ENCODE measurements at regions not wholly inside any gene's neighbourhood (a gene's known extent, or its start where the extent isn't known, plus 50 kb on each side); places are given as distances from the start of the nearest gene placed in this dataset.

GRCh38 chr6:146894624-146895023, 295.9 kb downstream of the ADGB start:
- Histone ChIP-seq H3K27me3 (replicated peaks in 1 of 4; ENCODE audit: control extremely low read depth in 1 of 4, control insufficient read depth in 3 of 4, insufficient read depth in 4 of 4, low read length in 3 of 4) (no peaks in the 10 kb centered on the region), H2AFZ (ENCODE audit: insufficient read depth, low read depth, low read length, poor library complexity, severe bottlenecking) (no peak overlapping the region), H3K9me3 (ENCODE audit: control extremely low read depth in 1 of 3, control insufficient read depth in 2 of 3, insufficient read depth in 1 of 3, low read length in 2 of 3) (no peaks in the 10 kb centered on the region), H3K36me3 (replicated peaks in 1 of 2; ENCODE audit: control extremely low read depth in 1 of 2, control insufficient read depth in 1 of 2, extremely low read depth in 1 of 2, insufficient read depth in 2 of 2, low read length in 1 of 2) (no peaks in the 10 kb centered on the region), H3K4me2 (replicated peaks; ENCODE audit: low read depth, low read length, poor library complexity, severe bottlenecking) (no peak overlapping the region), H4K20me1 (ENCODE audit: control insufficient read depth, insufficient read depth, low read length, poor library complexity, severe bottlenecking) (no peaks in the 10 kb centered on the region), H3K4me1 (ENCODE audit: control insufficient read depth in 2 of 2, insufficient read depth in 2 of 2, low read length in 2 of 2) (no peaks in the 10 kb centered on the region), H3K4me3 (ENCODE audit: control extremely low read depth in 1 of 5, extremely low read depth in 1 of 5, insufficient read depth in 1 of 5, low read depth in 2 of 5, low read length in 4 of 5) (no peak overlapping the region), H3K27ac (ENCODE audit: low read length in 2 of 2) (no peak overlapping the region), H3K9ac (ENCODE audit: low read length) (no peak overlapping the region), H3K79me2 (ENCODE audit: control insufficient read depth, insufficient read depth, low read length) (no peaks in the 10 kb centered on the region)
- TF ChIP-seq EZH2 (IDR thresholded peaks at IDR 0.05; ENCODE audit: borderline replicate concordance, insufficient read depth, low read depth, low read length, poor library complexity, severe bottlenecking) = no peak
- no peak for TF ChIP-seq CTCF (IDR thresholded peaks at IDR 0.05)
- ATAC-seq (ENCODE audit: low read depth) (no peak), DNase-seq (no peak)
- H3K9me3 Mint-ChIP-seq (ENCODE audit: insufficient read depth) = no peaks in the 10 kb centered on the region
- CTCF ChIA-PET = no interaction called here
- POLR2A ChIA-PET = no interaction called here
- H3K4me1 Mint-ChIP-seq = peaks cover 4% of the 10 kb centered on the region
- H3K4me3 Mint-ChIP-seq = no peak overlapping the region
- H3K27ac Mint-ChIP-seq = no peak overlapping the region
- 100% methylated on average over 1 of the region's 1 CpG for WGBS (ENCODE audit: insufficient coverage)
- intact Hi-C loops (cut with micrococcal nuclease) = no loop called here
- H3K27me3 Mint-ChIP-seq = peaks cover 11% of the 10 kb centered on the region

GRCh38 chr6:146895101-146895771, 296.5 kb downstream of the ADGB start:
- TF ChIP-seq EZH2 (IDR thresholded peaks at IDR 0.05; ENCODE audit: borderline replicate concordance, insufficient read depth, low read depth, low read length, poor library complexity, severe bottlenecking) (no peak), CTCF (IDR thresholded peaks at IDR 0.05) (no peak)
- intact Hi-C loops (cut with micrococcal nuclease) = no loop called here
- Mint-ChIP-seq H3K9me3 (ENCODE audit: insufficient read depth) (no peaks in the 10 kb centered on the region), H3K4me3 (no peak overlapping the region), H3K27me3 (peaks cover 11% of the 10 kb centered on the region), H3K27ac (no peak overlapping the region), H3K4me1 (peaks cover 4% of the 10 kb centered on the region)
- no peak for ATAC-seq (ENCODE audit: low read depth)
- no peaks in the 10 kb centered on the region for H3K79me2 ChIP-seq (ENCODE audit: control insufficient read depth, insufficient read depth, low read length)
- no peaks in the 10 kb centered on the region for H3K9me3 ChIP-seq (ENCODE audit: control extremely low read depth in 1 of 3, control insufficient read depth in 2 of 3, insufficient read depth in 1 of 3, low read length in 2 of 3)
- H3K9ac ChIP-seq (ENCODE audit: low read length) = no peak overlapping the region
- no peak for DNase-seq
- H3K4me3 ChIP-seq (ENCODE audit: control extremely low read depth in 1 of 5, extremely low read depth in 1 of 5, insufficient read depth in 1 of 5, low read depth in 2 of 5, low read length in 4 of 5) = no peak overlapping the region
- CTCF ChIA-PET = no interaction called here
- H4K20me1 ChIP-seq (ENCODE audit: control insufficient read depth, insufficient read depth, low read length, poor library complexity, severe bottlenecking) = no peaks in the 10 kb centered on the region
- H3K36me3 ChIP-seq (replicated peaks in 1 of 2; ENCODE audit: control extremely low read depth in 1 of 2, control insufficient read depth in 1 of 2, extremely low read depth in 1 of 2, insufficient read depth in 2 of 2, low read length in 1 of 2) = no peaks in the 10 kb centered on the region
- no peak overlapping the region for H2AFZ ChIP-seq (ENCODE audit: insufficient read depth, low read depth, low read length, poor library complexity, severe bottlenecking)
- no peaks in the 10 kb centered on the region for H3K27me3 ChIP-seq (replicated peaks in 1 of 4; ENCODE audit: control extremely low read depth in 1 of 4, control insufficient read depth in 3 of 4, insufficient read depth in 4 of 4, low read length in 3 of 4)
- no peak overlapping the region for H3K27ac ChIP-seq (ENCODE audit: low read length in 2 of 2)
- H3K4me1 ChIP-seq (ENCODE audit: control insufficient read depth in 2 of 2, insufficient read depth in 2 of 2, low read length in 2 of 2) = no peaks in the 10 kb centered on the region
- WGBS (ENCODE audit: insufficient coverage) = 83% methylated on average over 6 of the region's 9 CpGs
- POLR2A ChIA-PET = no interaction called here
- H3K4me2 ChIP-seq (replicated peaks; ENCODE audit: low read depth, low read length, poor library complexity, severe bottlenecking) = no peak overlapping the region

Data from B cell (primary cell).